GM18868 (cell line): ENCODE measurements at regions not wholly inside any gene's neighbourhood (a gene's known extent, or its start where the extent isn't known, plus 50 kb on each side); places are given as distances from the start of the nearest gene placed in this dataset.
A peak's percentile ranks its signal among the peaks of the same experiment; 100 is the strongest.

ENCODE experiments used
- ATAC-seq: cut with Tn5 transposase; IDR thresholded peaks from one replicate; pipeline ENCODE4 v1.9.1; 2021; ENCODE audit warnings: mild to moderate bottlenecking, moderate library complexity; ENCODE audit not compliant: unreplicated experiment

GRCh38 chr6:99219788-99220187 lies 129.7 kb downstream of the FAXC start:
- peak; percentile 92 for ATAC-seq

GRCh38 chr6:99216959-99217358 lies 132.5 kb downstream of the FAXC start:
- ATAC-seq, result no peak

GRCh38 chr6:99195986-99196655 lies 153.4 kb downstream of the FAXC start:
- no peak for ATAC-seq

- no peak for ATAC-seq
These were observed 156.9 kb downstream of the FAXC start for GRCh38 chr6:99192561-99192960.

GRCh38 chr6:99189823-99190721 lies 159.4 kb downstream of the FAXC start:
- ATAC-seq, result peak; percentile 97

GRCh38 chr6:99187429-99187828 lies 162.0 kb downstream of the FAXC start:
- ATAC-seq, result no peak

GRCh38 chr6:99186417-99186816 lies 163.1 kb downstream of the FAXC start:
- no peak for ATAC-seq

- ATAC-seq, result no peak
These were observed 163.9 kb downstream of the FAXC start for GRCh38 chr6:99185525-99185924.

GRCh38 chr6:99184696-99185095 lies 164.8 kb downstream of the FAXC start:
- ATAC-seq, result no peak

- ATAC-seq, result no peak
These were observed 166.4 kb downstream of the FAXC start for GRCh38 chr6:99183066-99183465.

GRCh38 chr6:99181174-99181573 lies 168.3 kb downstream of the FAXC start:
- ATAC-seq, result no peak

GRCh38 chr6:99178168-99178567 lies 171.3 kb downstream of the FAXC start:
- ATAC-seq, result no peak

- ATAC-seq, result no peak
These were observed 171.7 kb downstream of the FAXC start for GRCh38 chr6:99177736-99178135.

- ATAC-seq, result peak; percentile 99
These were observed 183.6 kb downstream of the FAXC start for GRCh38 chr6:99165838-99166237.

- ATAC-seq, result no peak
These were observed 197.2 kb downstream of the FAXC start for GRCh38 chr6:99152347-99152643.

- peak; percentile 96 for ATAC-seq
These were observed 197.7 kb downstream of the FAXC start for GRCh38 chr6:99151634-99152346.

GRCh38 chr6:99148761-99149160 lies 200.7 kb downstream of the FAXC start:
- no peak for ATAC-seq

- no peak for ATAC-seq
These were observed 200.4 kb upstream of the FBXL4 start for GRCh38 chr6:99148111-99148510.

GRCh38 chr6:99147206-99147605 lies 199.5 kb upstream of the FBXL4 start:
- no peak for ATAC-seq

GRCh38 chr6:99146711-99147110 lies 199.0 kb upstream of the FBXL4 start:
- no peak for ATAC-seq

GRCh38 chr6:99145738-99146137 lies 198.0 kb upstream of the FBXL4 start:
- ATAC-seq, result no peak
